GM12878 (cell line): ENCODE measurements at regions not wholly inside any gene's neighbourhood (a gene's known extent, or its start where the extent isn't known, plus 50 kb on each side); places are given as distances from the start of the nearest gene placed in this dataset.

Experiments
- ATAC-seq: fragments of 200-7000 bp; cut with Tn5 transposase; 3 replicates; pipeline ENCODE4 v1.9.1; 2020; ENCODE audit warnings: mild to moderate bottlenecking, moderate library complexity
- BruUV-seq: library from RNA; stranded (reverse); fragments of 400-500 nt; replicated peaks from 2 replicates; lab custom pipeline; 2021; lab: Mats Ljungman, UMichigan
- CTCF ChIA-PET: fragments of 300-600 bp; sonication (Branson Sonifier 250); formaldehyde crosslinking; extraction: SDS; loops from one replicate; lab custom pipeline; 2021; ENCODE audit warnings: inconsistent platforms; lab: Yijun Ruan, JAX
- POLR2A ChIA-PET: fragments of 350-600 bp; formaldehyde crosslinking; extraction: SDS; loops from one replicate; lab custom pipeline; 2021; ENCODE audit warnings: inconsistent platforms; lab: Charles Lee
- RAD21 ChIA-PET: fragments of 300-600 bp; sonication (Branson Sonifier 250); formaldehyde crosslinking; loops from one replicate; lab custom pipeline; 2023; ENCODE audit warnings: antibody characterized with exemption; ENCODE audit not compliant: unreplicated experiment; lab: Charles Lee
- SMC1A ChIA-PET: fragments of 300-600 bp; sonication (Branson Sonifier 250); formaldehyde crosslinking; loops from one replicate; lab custom pipeline; 2023; ENCODE audit not compliant: unreplicated experiment, uncharacterized antibody; lab: Charles Lee
- DNase-seq: peaks from one replicate; pipeline ENCODE4 v3.0.0-alpha.2; 2011; ENCODE audit warnings: low read depth, low spot score
- FAIRE-seq: peaks from 3 replicates; lab custom pipeline; 2011; peaks lifted over from hg19 to GRCh38; lab: Jason Lieb, UNC
- H2AFZ ChIP-seq: 2 replicates; pipeline ENCODE4 v1.6.0; 2011; ENCODE audit warnings: low read depth, low read length, control low read depth; ENCODE audit not compliant: control insufficient read depth
- H3K27ac ChIP-seq: 2 replicates; pipeline ENCODE4 v1.5.1; 2011; ENCODE audit warnings: control low read depth; ENCODE audit not compliant: control insufficient read depth, insufficient read depth
- H3K27me3 ChIP-seq, 2 experiments: replicated peaks in 1 of 2; 2 replicates each; pipeline versions ENCODE4 v1.6.0 to v1.6.1; 2011; ENCODE audit warnings: low read length in 1 of 2; ENCODE audit not compliant: control insufficient read depth in 2 of 2, insufficient read depth in 2 of 2
- H3K36me3 ChIP-seq, 2 experiments: 2 replicates each; pipeline ENCODE4 v1.5.1; 2011; ENCODE audit warnings: low read length in 1 of 2; ENCODE audit not compliant: control insufficient read depth in 2 of 2, insufficient read depth in 2 of 2
- H3K4me1 ChIP-seq: 2 replicates; pipeline ENCODE4 v1.6.1; 2011; ENCODE audit warnings: mild to moderate bottlenecking, low read length, moderate library complexity, mixed read lengths; ENCODE audit not compliant: control insufficient read depth, insufficient read depth
- H3K4me2 ChIP-seq: 2 replicates; pipeline ENCODE4 v1.6.0; 2011; ENCODE audit warnings: control low read depth; ENCODE audit not compliant: control insufficient read depth, insufficient read depth
- H3K4me3 ChIP-seq: fragments of 200-600 bp; sonication (generic); 2 replicates; pipeline ENCODE4 v1.5.1; 2016
- H3K79me2 ChIP-seq: 2 replicates; pipeline ENCODE4 v1.6.0; 2011; ENCODE audit warnings: low read length; ENCODE audit not compliant: control insufficient read depth, insufficient read depth
- H3K9ac ChIP-seq: 2 replicates; pipeline ENCODE4 v1.8.0; 2011; ENCODE audit warnings: low read length, control low read depth, mixed read lengths; ENCODE audit not compliant: control insufficient read depth, insufficient read depth
- H3K9me3 ChIP-seq: replicated peaks from 3 replicates; pipeline ENCODE4 v1.5.1; 2011; ENCODE audit warnings: mild to moderate bottlenecking, low read length; ENCODE audit not compliant: control insufficient read depth, insufficient read depth
- H4K20me1 ChIP-seq: 2 replicates; pipeline ENCODE4 v1.6.0; 2011; ENCODE audit not compliant: control insufficient read depth, insufficient read depth
- ASH2L ChIP-seq: fragments of 300-600, 200-600 bp; sonication (generic); IDR thresholded peaks from 2 replicates; pipeline ENCODE4 v1.6.1; 2017; ENCODE audit warnings: low read depth, mild to moderate bottlenecking, borderline replicate concordance
- HDAC2 ChIP-seq: fragments of 200-600 bp; sonication (generic); IDR thresholded peaks from 2 replicates; pipeline ENCODE4 v1.6.1; 2017
- SMARCA5 ChIP-seq: fragments of 450-650 bp; IDR thresholded peaks from 2 replicates; pipeline ENCODE4 v1.6.1; 2017; ENCODE audit warnings: mild to moderate bottlenecking
- SPI1 ChIP-seq: IDR thresholded peaks from 2 replicates; pipeline ENCODE4 v1.6.1; 2011; ENCODE audit warnings: low read depth, mild to moderate bottlenecking, low read length, moderate library complexity, borderline replicate concordance; ENCODE audit not compliant: insufficient read depth
- SREBF1 ChIP-seq: IDR thresholded peaks from 2 replicates; pipeline ENCODE4 v1.6.1; 2012; ENCODE audit warnings: mild to moderate bottlenecking, low read length
- TARDBP ChIP-seq: IDR thresholded peaks from 2 replicates; pipeline ENCODE4 v1.6.1; 2016; ENCODE audit warnings: borderline replicate concordance
- ZNF24 ChIP-seq: fragments of 450-650 bp; IDR thresholded peaks from 2 replicates; pipeline ENCODE4 v1.6.1; 2017; ENCODE audit warnings: antibody characterized with exemption, mild to moderate bottlenecking
- WGBS: methylation state at CpG from one replicate; pipeline ENCODE4 v1.1.6; 2016; ENCODE audit warnings: low lambda C conversion rate; ENCODE audit not compliant: insufficient replicate concordance, insufficient coverage; ENCODE audit errors: missing lambda C conversion rate; 5-methylcytosine and 5-hydroxymethylcytosine counted together
- in situ Hi-C: fragments of 300-500 bp; cut with MboI; formaldehyde crosslinking; loops from 9 replicates; pipeline ENCODE4 v1.14.3; 2018; ENCODE audit warnings: mixed read lengths
- intact Hi-C: fragments of 100-400 bp; cut with micrococcal nuclease; formaldehyde crosslinking; loops from one replicate; pipeline ENCODE4 v1.14.2; 2022; ENCODE audit not compliant: unreplicated experiment
- TF ChIP-seq, protein P1 (sequence below): fragments of 450-650 bp; conservative IDR thresholded peaks from 2 replicates; pipeline ENCODE4 v1.6.1; 2017; ENCODE audit warnings: mild to moderate bottlenecking, moderate library complexity
- TF ChIP-seq, protein P2 (sequence below): fragments of 450-650 bp; IDR thresholded peaks from 2 replicates; pipeline ENCODE4 v1.6.1; 2016; ENCODE audit warnings: mild to moderate bottlenecking
- TF ChIP-seq, protein P3 (sequence below): IDR thresholded peaks from 2 replicates; pipeline ENCODE4 v1.6.1; 2012; ENCODE audit warnings: improper control_type of control experiment, low read depth, low read length; ENCODE audit not compliant: insufficient replicate concordance

DNA sequence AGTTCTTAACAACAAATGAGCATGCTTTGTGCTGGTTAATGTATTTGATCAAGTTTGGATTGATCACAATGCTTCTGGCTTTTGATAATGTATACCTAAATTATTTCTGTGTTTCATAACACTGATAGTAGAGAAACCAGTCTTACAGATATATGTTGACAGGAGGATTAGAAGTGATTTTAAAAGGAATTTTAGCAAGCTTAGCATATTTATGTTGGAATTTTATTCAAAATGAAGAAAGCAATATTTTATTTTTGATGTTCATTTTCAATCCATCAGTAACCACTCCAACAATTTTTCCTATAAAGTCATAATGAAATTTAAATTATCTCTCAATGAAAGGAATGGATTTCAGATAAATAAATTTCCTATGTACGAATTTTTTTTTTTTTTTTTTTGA is 291.8 kb downstream of the HHIPL2 start:
- POLR2A ChIA-PET = no interaction called here
- Histone ChIP-seq H3K79me2 (no peaks in the 10 kb centered on the region), H3K27ac (no peak overlapping the region), H3K4me3 (no peak overlapping the region), H4K20me1 (no peaks in the 10 kb centered on the region), H3K9me3 (no peaks in the 10 kb centered on the region), H3K27me3 (no peaks in the 10 kb centered on the region), H3K36me3 (no peaks in the 10 kb centered on the region), H3K4me1 (no peaks in the 10 kb centered on the region), H3K4me2 (no peak overlapping the region), H3K9ac (no peak overlapping the region), H2AFZ (no peak overlapping the region)
- WGBS = 0% methylated on average over 1 of the region's 1 CpG
- DNase-seq (no peak), ATAC-seq (no peak), FAIRE-seq (no peak)
- in situ Hi-C loops = no loop called here
- no TSS peak for BruUV-seq
- SMC1A ChIA-PET = interaction anchor here (2.0 kb wide), 1 partner anchor 10 kb away, joined by 4 read pairs; no protein-coding TSS in a partner anchor
- intact Hi-C loops = no loop called here
- CTCF ChIA-PET = interaction anchor here (0.6 to 0.9 kb wide), 2 partner anchors 11 to 219 kb away, joined by 3 read pairs; no protein-coding TSS in a partner anchor
- TF ChIP-seq ZNF24 (no peak), SPI1 (no peak), SMARCA5 (no peak), ASH2L (no peak), HDAC2 (no peak), SREBF1 (no peak), TARDBP (no peak)
- TF ChIP-seq, protein P1, sequence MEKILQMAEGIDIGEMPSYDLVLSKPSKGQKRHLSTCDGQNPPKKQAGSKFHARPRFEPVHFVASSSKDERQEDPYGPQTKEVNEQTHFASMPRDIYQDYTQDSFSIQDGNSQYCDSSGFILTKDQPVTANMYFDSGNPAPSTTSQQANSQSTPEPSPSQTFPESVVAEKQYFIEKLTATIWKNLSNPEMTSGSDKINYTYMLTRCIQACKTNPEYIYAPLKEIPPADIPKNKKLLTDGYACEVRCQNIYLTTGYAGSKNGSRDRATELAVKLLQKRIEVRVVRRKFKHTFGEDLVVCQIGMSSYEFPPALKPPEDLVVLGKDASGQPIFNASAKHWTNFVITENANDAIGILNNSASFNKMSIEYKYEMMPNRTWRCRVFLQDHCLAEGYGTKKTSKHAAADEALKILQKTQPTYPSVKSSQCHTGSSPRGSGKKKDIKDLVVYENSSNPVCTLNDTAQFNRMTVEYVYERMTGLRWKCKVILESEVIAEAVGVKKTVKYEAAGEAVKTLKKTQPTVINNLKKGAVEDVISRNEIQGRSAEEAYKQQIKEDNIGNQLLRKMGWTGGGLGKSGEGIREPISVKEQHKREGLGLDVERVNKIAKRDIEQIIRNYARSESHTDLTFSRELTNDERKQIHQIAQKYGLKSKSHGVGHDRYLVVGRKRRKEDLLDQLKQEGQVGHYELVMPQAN = no peak
- TF ChIP-seq, protein P2, sequence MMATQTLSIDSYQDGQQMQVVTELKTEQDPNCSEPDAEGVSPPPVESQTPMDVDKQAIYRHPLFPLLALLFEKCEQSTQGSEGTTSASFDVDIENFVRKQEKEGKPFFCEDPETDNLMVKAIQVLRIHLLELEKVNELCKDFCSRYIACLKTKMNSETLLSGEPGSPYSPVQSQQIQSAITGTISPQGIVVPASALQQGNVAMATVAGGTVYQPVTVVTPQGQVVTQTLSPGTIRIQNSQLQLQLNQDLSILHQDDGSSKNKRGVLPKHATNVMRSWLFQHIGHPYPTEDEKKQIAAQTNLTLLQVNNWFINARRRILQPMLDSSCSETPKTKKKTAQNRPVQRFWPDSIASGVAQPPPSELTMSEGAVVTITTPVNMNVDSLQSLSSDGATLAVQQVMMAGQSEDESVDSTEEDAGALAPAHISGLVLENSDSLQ = no peak
- TF ChIP-seq, protein P3, sequence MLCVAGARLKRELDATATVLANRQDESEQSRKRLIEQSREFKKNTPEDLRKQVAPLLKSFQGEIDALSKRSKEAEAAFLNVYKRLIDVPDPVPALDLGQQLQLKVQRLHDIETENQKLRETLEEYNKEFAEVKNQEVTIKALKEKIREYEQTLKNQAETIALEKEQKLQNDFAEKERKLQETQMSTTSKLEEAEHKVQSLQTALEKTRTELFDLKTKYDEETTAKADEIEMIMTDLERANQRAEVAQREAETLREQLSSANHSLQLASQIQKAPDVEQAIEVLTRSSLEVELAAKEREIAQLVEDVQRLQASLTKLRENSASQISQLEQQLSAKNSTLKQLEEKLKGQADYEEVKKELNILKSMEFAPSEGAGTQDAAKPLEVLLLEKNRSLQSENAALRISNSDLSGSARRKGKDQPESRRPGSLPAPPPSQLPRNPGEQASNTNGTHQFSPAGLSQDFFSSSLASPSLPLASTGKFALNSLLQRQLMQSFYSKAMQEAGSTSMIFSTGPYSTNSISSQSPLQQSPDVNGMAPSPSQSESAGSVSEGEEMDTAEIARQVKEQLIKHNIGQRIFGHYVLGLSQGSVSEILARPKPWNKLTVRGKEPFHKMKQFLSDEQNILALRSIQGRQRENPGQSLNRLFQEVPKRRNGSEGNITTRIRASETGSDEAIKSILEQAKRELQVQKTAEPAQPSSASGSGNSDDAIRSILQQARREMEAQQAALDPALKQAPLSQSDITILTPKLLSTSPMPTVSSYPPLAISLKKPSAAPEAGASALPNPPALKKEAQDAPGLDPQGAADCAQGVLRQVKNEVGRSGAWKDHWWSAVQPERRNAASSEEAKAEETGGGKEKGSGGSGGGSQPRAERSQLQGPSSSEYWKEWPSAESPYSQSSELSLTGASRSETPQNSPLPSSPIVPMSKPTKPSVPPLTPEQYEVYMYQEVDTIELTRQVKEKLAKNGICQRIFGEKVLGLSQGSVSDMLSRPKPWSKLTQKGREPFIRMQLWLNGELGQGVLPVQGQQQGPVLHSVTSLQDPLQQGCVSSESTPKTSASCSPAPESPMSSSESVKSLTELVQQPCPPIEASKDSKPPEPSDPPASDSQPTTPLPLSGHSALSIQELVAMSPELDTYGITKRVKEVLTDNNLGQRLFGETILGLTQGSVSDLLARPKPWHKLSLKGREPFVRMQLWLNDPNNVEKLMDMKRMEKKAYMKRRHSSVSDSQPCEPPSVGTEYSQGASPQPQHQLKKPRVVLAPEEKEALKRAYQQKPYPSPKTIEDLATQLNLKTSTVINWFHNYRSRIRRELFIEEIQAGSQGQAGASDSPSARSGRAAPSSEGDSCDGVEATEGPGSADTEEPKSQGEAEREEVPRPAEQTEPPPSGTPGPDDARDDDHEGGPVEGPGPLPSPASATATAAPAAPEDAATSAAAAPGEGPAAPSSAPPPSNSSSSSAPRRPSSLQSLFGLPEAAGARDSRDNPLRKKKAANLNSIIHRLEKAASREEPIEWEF = no peak
- RAD21 ChIA-PET = no interaction called here
